ENCODE measurements at regions not wholly inside any gene's neighbourhood (a gene's known extent, or its start where the extent isn't known, plus 50 kb on each side); places are given as distances from the start of the nearest gene placed in this dataset.

DNA sequence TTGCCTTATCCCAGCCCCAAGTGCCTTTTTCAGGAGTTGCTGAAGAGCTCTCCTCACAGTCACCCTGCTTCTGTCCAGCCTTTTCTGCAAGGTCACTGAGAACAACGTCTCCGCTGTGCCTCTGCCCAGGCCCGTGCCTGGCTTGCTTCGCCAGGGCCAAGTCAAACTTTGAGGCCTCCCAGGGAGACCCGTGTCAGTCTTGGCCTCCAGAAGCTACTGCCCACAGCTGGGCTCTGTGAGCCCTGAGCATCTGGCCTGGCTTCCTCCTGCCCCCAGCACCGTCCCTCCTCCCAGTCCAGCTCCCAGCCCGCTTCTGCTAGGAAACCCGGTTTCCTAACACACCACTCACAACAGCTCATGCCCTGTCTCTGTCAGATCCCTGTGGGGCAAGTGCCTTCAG is 165.9 kb downstream of the TEX29 start:
- peaks cover 23% of the 10 kb centered on the region for H3K36me3 Mint-ChIP-seq (ENCODE audit: low read depth)
- ATAC-seq = no peak
- H3K4me3 Mint-ChIP-seq = no peak overlapping the region
- no peaks in the 10 kb centered on the region for H4K20me1 ChIP-seq (replicated peaks; ENCODE audit: insufficient read depth)
- H3K4me2 ChIP-seq = no peak overlapping the region
- no peaks in the 10 kb centered on the region for H3K27me3 ChIP-seq (ENCODE audit: insufficient read depth)
- no peak overlapping the region for H3K4me3 ChIP-seq
- no peaks in the 10 kb centered on the region for H3K79me2 ChIP-seq (replicated peaks; ENCODE audit: insufficient read depth)
- peaks cover 31% of the 10 kb centered on the region for H3K9me3 Mint-ChIP-seq
- peaks cover 4% of the 10 kb centered on the region for H3K4me1 Mint-ChIP-seq
- no peak for DNase-seq (ENCODE audit: low spot score)
- H3K36me3 ChIP-seq (ENCODE audit: insufficient read depth) = no peaks in the 10 kb centered on the region
- no peak overlapping the region for H3K27ac ChIP-seq (ENCODE audit: low read depth)
- H3K27me3 Mint-ChIP-seq (ENCODE audit: insufficient read depth, low read depth, poor library complexity) = peaks cover 7% of the 10 kb centered on the region
- no peak overlapping the region for H2AFZ ChIP-seq
- no peaks in the 10 kb centered on the region for H3F3A ChIP-seq (replicated peaks; ENCODE audit: low read depth)
- no peaks in the 10 kb centered on the region for H3K9me2 ChIP-seq (ENCODE audit: insufficient read depth)
- no peak overlapping the region for H3K27ac Mint-ChIP-seq
- H3K4me1 ChIP-seq (ENCODE audit: insufficient read depth) = no peaks in the 10 kb centered on the region
- no peak for TF ChIP-seq NANOG (IDR thresholded peaks at IDR 0.05; ENCODE audit: borderline replicate concordance)
- TF ChIP-seq, protein P1, sequence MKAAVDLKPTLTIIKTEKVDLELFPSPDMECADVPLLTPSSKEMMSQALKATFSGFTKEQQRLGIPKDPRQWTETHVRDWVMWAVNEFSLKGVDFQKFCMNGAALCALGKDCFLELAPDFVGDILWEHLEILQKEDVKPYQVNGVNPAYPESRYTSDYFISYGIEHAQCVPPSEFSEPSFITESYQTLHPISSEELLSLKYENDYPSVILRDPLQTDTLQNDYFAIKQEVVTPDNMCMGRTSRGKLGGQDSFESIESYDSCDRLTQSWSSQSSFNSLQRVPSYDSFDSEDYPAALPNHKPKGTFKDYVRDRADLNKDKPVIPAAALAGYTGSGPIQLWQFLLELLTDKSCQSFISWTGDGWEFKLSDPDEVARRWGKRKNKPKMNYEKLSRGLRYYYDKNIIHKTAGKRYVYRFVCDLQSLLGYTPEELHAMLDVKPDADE (IDR thresholded peaks at IDR 0.05) = no peak
- no peak for TF ChIP-seq POLR2AphosphoS5 (IDR thresholded peaks at IDR 0.05; ENCODE audit: low read depth)
- no peak for TF ChIP-seq EZH2phosphoT487 (IDR thresholded peaks at IDR 0.05; ENCODE audit: unreplicated experiment)
- TF ChIP-seq ZNF114 (CRISPR knock-in tag; IDR thresholded peaks at IDR 0.05) = no peak
- TF ChIP-seq CREB1 (CRISPR knock-in tag; IDR thresholded peaks at IDR 0.05; ENCODE audit: low read depth) = no peak
- TF ChIP-seq JUNB (IDR thresholded peaks at IDR 0.05; ENCODE audit: unreplicated experiment) = no peak
- no peak for TF ChIP-seq ZNF331 (CRISPR knock-in tag; IDR thresholded peaks at IDR 0.05; ENCODE audit: low read depth)
- TF ChIP-seq, protein P2, sequence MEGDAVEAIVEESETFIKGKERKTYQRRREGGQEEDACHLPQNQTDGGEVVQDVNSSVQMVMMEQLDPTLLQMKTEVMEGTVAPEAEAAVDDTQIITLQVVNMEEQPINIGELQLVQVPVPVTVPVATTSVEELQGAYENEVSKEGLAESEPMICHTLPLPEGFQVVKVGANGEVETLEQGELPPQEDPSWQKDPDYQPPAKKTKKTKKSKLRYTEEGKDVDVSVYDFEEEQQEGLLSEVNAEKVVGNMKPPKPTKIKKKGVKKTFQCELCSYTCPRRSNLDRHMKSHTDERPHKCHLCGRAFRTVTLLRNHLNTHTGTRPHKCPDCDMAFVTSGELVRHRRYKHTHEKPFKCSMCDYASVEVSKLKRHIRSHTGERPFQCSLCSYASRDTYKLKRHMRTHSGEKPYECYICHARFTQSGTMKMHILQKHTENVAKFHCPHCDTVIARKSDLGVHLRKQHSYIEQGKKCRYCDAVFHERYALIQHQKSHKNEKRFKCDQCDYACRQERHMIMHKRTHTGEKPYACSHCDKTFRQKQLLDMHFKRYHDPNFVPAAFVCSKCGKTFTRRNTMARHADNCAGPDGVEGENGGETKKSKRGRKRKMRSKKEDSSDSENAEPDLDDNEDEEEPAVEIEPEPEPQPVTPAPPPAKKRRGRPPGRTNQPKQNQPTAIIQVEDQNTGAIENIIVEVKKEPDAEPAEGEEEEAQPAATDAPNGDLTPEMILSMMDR (conservative IDR thresholded peaks at IDR 0.05; ENCODE audit: low read depth in 2 of 2) = no peak
- TF ChIP-seq, protein P3, sequence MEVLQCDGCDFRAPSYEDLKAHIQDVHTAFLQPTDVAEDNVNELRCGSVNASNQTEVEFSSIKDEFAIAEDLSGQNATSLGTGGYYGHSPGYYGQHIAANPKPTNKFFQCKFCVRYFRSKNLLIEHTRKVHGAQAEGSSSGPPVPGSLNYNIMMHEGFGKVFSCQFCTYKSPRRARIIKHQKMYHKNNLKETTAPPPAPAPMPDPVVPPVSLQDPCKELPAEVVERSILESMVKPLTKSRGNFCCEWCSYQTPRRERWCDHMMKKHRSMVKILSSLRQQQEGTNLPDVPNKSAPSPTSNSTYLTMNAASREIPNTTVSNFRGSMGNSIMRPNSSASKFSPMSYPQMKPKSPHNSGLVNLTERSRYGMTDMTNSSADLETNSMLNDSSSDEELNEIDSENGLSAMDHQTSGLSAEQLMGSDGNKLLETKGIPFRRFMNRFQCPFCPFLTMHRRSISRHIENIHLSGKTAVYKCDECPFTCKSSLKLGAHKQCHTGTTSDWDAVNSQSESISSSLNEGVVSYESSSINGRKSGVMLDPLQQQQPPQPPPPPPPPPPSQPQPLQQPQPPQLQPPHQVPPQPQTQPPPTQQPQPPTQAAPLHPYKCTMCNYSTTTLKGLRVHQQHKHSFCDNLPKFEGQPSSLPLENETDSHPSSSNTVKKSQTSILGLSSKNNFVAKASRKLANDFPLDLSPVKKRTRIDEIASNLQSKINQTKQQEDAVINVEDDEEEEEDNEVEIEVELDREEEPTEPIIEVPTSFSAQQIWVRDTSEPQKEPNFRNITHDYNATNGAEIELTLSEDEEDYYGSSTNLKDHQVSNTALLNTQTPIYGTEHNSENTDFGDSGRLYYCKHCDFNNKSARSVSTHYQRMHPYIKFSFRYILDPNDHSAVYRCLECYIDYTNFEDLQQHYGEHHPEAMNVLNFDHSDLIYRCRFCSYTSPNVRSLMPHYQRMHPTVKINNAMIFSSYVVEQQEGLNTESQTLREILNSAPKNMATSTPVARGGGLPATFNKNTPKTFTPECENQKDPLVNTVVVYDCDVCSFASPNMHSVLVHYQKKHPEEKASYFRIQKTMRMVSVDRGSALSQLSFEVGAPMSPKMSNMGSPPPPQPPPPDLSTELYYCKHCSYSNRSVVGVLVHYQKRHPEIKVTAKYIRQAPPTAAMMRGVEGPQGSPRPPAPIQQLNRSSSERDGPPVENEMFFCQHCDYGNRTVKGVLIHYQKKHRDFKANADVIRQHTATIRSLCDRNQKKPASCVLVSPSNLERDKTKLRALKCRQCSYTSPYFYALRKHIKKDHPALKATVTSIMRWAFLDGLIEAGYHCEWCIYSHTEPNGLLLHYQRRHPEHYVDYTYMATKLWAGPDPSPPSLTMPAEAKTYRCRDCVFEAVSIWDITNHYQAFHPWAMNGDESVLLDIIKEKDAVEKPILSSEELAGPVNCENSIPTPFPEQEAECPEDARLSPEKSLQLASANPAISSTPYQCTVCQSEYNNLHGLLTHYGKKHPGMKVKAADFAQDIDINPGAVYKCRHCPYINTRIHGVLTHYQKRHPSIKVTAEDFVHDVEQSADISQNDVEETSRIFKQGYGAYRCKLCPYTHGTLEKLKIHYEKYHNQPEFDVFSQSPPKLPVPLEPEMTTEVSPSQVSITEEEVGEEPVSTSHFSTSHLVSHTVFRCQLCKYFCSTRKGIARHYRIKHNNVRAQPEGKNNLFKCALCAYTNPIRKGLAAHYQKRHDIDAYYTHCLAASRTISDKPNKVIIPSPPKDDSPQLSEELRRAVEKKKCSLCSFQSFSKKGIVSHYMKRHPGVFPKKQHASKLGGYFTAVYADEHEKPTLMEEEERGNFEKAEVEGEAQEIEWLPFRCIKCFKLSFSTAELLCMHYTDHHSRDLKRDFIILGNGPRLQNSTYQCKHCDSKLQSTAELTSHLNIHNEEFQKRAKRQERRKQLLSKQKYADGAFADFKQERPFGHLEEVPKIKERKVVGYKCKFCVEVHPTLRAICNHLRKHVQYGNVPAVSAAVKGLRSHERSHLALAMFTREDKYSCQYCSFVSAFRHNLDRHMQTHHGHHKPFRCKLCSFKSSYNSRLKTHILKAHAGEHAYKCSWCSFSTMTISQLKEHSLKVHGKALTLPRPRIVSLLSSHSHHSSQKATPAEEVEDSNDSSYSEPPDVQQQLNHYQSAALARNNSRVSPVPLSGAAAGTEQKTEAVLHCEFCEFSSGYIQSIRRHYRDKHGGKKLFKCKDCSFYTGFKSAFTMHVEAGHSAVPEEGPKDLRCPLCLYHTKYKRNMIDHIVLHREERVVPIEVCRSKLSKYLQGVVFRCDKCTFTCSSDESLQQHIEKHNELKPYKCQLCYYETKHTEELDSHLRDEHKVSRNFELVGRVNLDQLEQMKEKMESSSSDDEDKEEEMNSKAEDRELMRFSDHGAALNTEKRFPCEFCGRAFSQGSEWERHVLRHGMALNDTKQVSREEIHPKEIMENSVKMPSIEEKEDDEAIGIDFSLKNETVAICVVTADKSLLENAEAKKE (CRISPR knock-in tag; IDR thresholded peaks at IDR 0.05) = no peak
- TF ChIP-seq, protein P4, sequence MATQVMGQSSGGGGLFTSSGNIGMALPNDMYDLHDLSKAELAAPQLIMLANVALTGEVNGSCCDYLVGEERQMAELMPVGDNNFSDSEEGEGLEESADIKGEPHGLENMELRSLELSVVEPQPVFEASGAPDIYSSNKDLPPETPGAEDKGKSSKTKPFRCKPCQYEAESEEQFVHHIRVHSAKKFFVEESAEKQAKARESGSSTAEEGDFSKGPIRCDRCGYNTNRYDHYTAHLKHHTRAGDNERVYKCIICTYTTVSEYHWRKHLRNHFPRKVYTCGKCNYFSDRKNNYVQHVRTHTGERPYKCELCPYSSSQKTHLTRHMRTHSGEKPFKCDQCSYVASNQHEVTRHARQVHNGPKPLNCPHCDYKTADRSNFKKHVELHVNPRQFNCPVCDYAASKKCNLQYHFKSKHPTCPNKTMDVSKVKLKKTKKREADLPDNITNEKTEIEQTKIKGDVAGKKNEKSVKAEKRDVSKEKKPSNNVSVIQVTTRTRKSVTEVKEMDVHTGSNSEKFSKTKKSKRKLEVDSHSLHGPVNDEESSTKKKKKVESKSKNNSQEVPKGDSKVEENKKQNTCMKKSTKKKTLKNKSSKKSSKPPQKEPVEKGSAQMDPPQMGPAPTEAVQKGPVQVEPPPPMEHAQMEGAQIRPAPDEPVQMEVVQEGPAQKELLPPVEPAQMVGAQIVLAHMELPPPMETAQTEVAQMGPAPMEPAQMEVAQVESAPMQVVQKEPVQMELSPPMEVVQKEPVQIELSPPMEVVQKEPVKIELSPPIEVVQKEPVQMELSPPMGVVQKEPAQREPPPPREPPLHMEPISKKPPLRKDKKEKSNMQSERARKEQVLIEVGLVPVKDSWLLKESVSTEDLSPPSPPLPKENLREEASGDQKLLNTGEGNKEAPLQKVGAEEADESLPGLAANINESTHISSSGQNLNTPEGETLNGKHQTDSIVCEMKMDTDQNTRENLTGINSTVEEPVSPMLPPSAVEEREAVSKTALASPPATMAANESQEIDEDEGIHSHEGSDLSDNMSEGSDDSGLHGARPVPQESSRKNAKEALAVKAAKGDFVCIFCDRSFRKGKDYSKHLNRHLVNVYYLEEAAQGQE (IDR thresholded peaks at IDR 0.05; ENCODE audit: unreplicated experiment) = no peak
- TF ChIP-seq STAT1 (IDR thresholded peaks at IDR 0.05; ENCODE audit: unreplicated experiment) = no peak
- no peak for TF ChIP-seq EZH2 (IDR thresholded peaks at IDR 0.05; ENCODE audit: low read depth, unreplicated experiment)

All from GM23338 (cell line).